GM21619 (cell line): ENCODE measurements at regions not wholly inside any gene's neighbourhood (a gene's known extent, or its start where the extent isn't known, plus 50 kb on each side); places are given as distances from the start of the nearest gene placed in this dataset.
A peak's percentile ranks its signal among the peaks of the same experiment; 100 is the strongest.

ENCODE experiments used
- ATAC-seq: cut with Tn5 transposase; IDR thresholded peaks from one replicate; pipeline ENCODE4 v1.9.1; 2021; ENCODE audit not compliant: unreplicated experiment

GRCh38 chr17:77869041-77869599 lies 89.4 kb upstream of the TNRC6C start:
- no peak for ATAC-seq

- ATAC-seq, result peak; percentile 66
Observed at GRCh38 chr17:77869665-77870132, 88.8 kb upstream of the TNRC6C start.

GRCh38 chr17:77872199-77872598 lies 86.3 kb upstream of the TNRC6C start:
- ATAC-seq, result no peak

GRCh38 chr17:77872714-77873499 lies 85.6 kb upstream of the TNRC6C start:
- ATAC-seq, result no peak

GRCh38 chr17:77873500-77874302 lies 84.8 kb upstream of the TNRC6C start:
- ATAC-seq, result no peak

- ATAC-seq, result no peak
Observed at GRCh38 chr17:77874303-77875050, 84.0 kb upstream of the TNRC6C start.

- no peak for ATAC-seq
Observed at GRCh38 chr17:77875051-77875780, 83.3 kb upstream of the TNRC6C start.

GRCh38 chr17:77875881-77876509 lies 82.5 kb upstream of the TNRC6C start:
- ATAC-seq, result no peak

- no peak for ATAC-seq
Observed at GRCh38 chr17:77877036-77877435, 81.5 kb upstream of the TNRC6C start.

GRCh38 chr17:77877646-77878355 lies 80.7 kb upstream of the TNRC6C start:
- no peak for ATAC-seq

- no peak for ATAC-seq
Observed at GRCh38 chr17:77879226-77879895, 79.1 kb upstream of the TNRC6C start.

GRCh38 chr17:77879896-77880280 lies 78.6 kb upstream of the TNRC6C start:
- no peak for ATAC-seq

GRCh38 chr17:77880711-77881450 lies 77.6 kb upstream of the TNRC6C start:
- no peak for ATAC-seq

- ATAC-seq, result peak; percentile 91
Observed at GRCh38 chr17:77881545-77881944, 77.0 kb upstream of the TNRC6C start.

- no peak for ATAC-seq
Observed at GRCh38 chr17:77882040-77882439, 76.5 kb upstream of the TNRC6C start.

GRCh38 chr17:77882481-77883212 lies 75.9 kb upstream of the TNRC6C start:
- no peak for ATAC-seq

GRCh38 chr17:77883213-77883650 lies 75.3 kb upstream of the TNRC6C start:
- no peak for ATAC-seq
